OCI-LY7 (cell line): ENCODE measurements at regions not wholly inside any gene's neighbourhood (a gene's known extent, or its start where the extent isn't known, plus 50 kb on each side); places are given as distances from the start of the nearest gene placed in this dataset.
"Not testable (repeated sequence)": the region's sequence is repeated elsewhere in the genome, so short reads cannot be mapped to it uniquely, and the experiment has no call there.

Experiments
- BruUV-seq: library from RNA; stranded (reverse); fragments of 400-500 nt; replicated peaks from 2 replicates; lab custom pipeline; 2021; lab: Mats Ljungman, UMichigan
- CTCF ChIA-PET: fragments of 300-600 bp; sonication (Branson Sonifier 250); formaldehyde crosslinking; loops from one replicate; lab custom pipeline; 2022; ENCODE audit warnings: antibody characterized with exemption; ENCODE audit not compliant: unreplicated experiment; lab: Charles Lee
- POLR2A ChIA-PET: fragments of 300-600 bp; sonication (Branson Sonifier 250); formaldehyde crosslinking; loops from one replicate; lab custom pipeline; 2022; ENCODE audit warnings: antibody characterized with exemption; lab: Charles Lee
- DNase-seq: peaks from one replicate; pipeline ENCODE4 v3.0.0-alpha.2; 2015; ENCODE audit warnings: low spot score
- H2AFZ ChIP-seq: fragments of 200-600 bp; sonication (generic), shearing (Covaris generic); 2 replicates; pipeline ENCODE4 v1.6.1; 2014; ENCODE audit warnings: mild to moderate bottlenecking, antibody characterized with exemption, low read length, moderate library complexity
- H3K27ac ChIP-seq: fragments of 200-600 bp; sonication (generic); 2 replicates; pipeline ENCODE4 v1.5.1; 2014; ENCODE audit warnings: mixed run types, low read depth, mild to moderate bottlenecking, moderate library complexity, low read length, inconsistent platforms; ENCODE audit not compliant: poor library complexity, severe bottlenecking
- H3K36me3 ChIP-seq: fragments of 200-600 bp; sonication (generic); 2 replicates; pipeline ENCODE4 v1.6.1; 2014; ENCODE audit warnings: mild to moderate bottlenecking, antibody characterized with exemption, low read length, moderate library complexity, mixed read lengths; ENCODE audit not compliant: insufficient read depth
- H3K4me1 ChIP-seq: fragments of 200-600 bp; sonication (generic); 2 replicates; pipeline ENCODE4 v1.5.1; 2014; ENCODE audit warnings: mild to moderate bottlenecking, low read length; ENCODE audit not compliant: insufficient read depth, poor library complexity, severe bottlenecking
- H3K4me2 ChIP-seq: fragments of 200-600 bp; sonication (generic); 2 replicates; pipeline ENCODE4 v1.6.1; 2014; ENCODE audit warnings: mild to moderate bottlenecking, low read length
- H3K4me3 ChIP-seq: fragments of 200-600 bp; sonication (generic); 2 replicates; pipeline ENCODE4 v1.5.1; 2014; ENCODE audit warnings: mild to moderate bottlenecking, low read depth, low read length; ENCODE audit not compliant: poor library complexity, severe bottlenecking
- H3K79me2 ChIP-seq: fragments of 200-600 bp; sonication (generic); 2 replicates; pipeline ENCODE4 v1.6.1; 2016; ENCODE audit warnings: low read depth, mild to moderate bottlenecking, low read length, moderate library complexity, mixed read lengths; ENCODE audit not compliant: insufficient read depth
- H3K9me2 ChIP-seq: fragments of 200-600 bp; sonication (generic); 2 replicates; pipeline ENCODE4 v1.6.1; 2016; ENCODE audit warnings: mild to moderate bottlenecking, low read length, mixed read lengths; ENCODE audit not compliant: insufficient read depth
- H3K9me3 ChIP-seq: fragments of 200-600 bp; sonication (generic); 2 replicates; pipeline ENCODE4 v1.6.1; 2014; ENCODE audit warnings: mild to moderate bottlenecking, mixed run types, low read length, mixed read lengths
- H4K20me1 ChIP-seq: fragments of 200-600 bp; sonication (generic); 2 replicates; pipeline ENCODE4 v1.6.1; 2014; ENCODE audit warnings: mild to moderate bottlenecking, antibody characterized with exemption, low read length, moderate library complexity, mixed read lengths; ENCODE audit not compliant: insufficient read depth
- CTCF ChIP-seq: fragments of 200-600 bp; sonication (generic); conservative IDR thresholded peaks from 2 replicates; pipeline ENCODE4 v1.5.1; 2014; ENCODE audit warnings: mild to moderate bottlenecking, antibody characterized with exemption, low read length, moderate library complexity, mixed read lengths
- EZH2phosphoT487 ChIP-seq: fragments of 200-600 bp; sonication (generic); IDR thresholded peaks from 2 replicates; pipeline ENCODE4 v1.6.1; 2018; ENCODE audit warnings: low read depth, borderline replicate concordance, mild to moderate bottlenecking, mixed run types, antibody characterized with exemption, low read length, moderate library complexity, mixed read lengths
- intact Hi-C: fragments of 100-400 bp; cut with micrococcal nuclease; formaldehyde crosslinking; loops from one replicate; pipeline ENCODE4 v1.10.0; 2022; ENCODE audit not compliant: unreplicated experiment

- no peaks in the 10 kb centered on the region for H3K9me2 ChIP-seq
- H2AFZ ChIP-seq: no peak overlapping the region
- no peak overlapping the region for H3K4me3 ChIP-seq
- no peaks in the 10 kb centered on the region for H4K20me1 ChIP-seq
- CTCF ChIA-PET: no interaction called here
- H3K4me1 ChIP-seq: no peaks in the 10 kb centered on the region
- no TSS peak for BruUV-seq
- intact Hi-C loops: no loop called here
- no peak overlapping the region for H3K27ac ChIP-seq
- no peaks in the 10 kb centered on the region for H3K36me3 ChIP-seq
- TF ChIP-seq EZH2phosphoT487: no peak
- TF ChIP-seq CTCF: no peak
- no peak overlapping the region for H3K4me2 ChIP-seq
- H3K79me2 ChIP-seq: no peaks in the 10 kb centered on the region
- no peak for DNase-seq
- H3K9me3 ChIP-seq: no peaks in the 10 kb centered on the region
- POLR2A ChIA-PET: interaction anchor here (0.7 kb wide), 1 partner anchor 44 kb away, joined by 3 read pairs; no protein-coding TSS in a partner anchor
Observed at GRCh38 chr13:59320021-59320420, 843.7 kb downstream of the DIAPH3 start.

GRCh38 chr13:59324401-59324800 lies 839.3 kb downstream of the DIAPH3 start:
- H4K20me1 ChIP-seq, DNase-seq, H3K79me2 ChIP-seq, H3K36me3 ChIP-seq, intact Hi-C loops, H3K27ac ChIP-seq, H3K4me1 ChIP-seq, BruUV-seq, H2AFZ ChIP-seq, H3K4me3 ChIP-seq, H3K9me3 ChIP-seq, H3K4me2 ChIP-seq, POLR2A ChIA-PET, H3K9me2 ChIP-seq, CTCF ChIA-PET: not testable (repeated sequence)

- no peaks in the 10 kb centered on the region for H3K36me3 ChIP-seq
- no TSS peak for BruUV-seq
- no peak overlapping the region for H2AFZ ChIP-seq
- H4K20me1 ChIP-seq: no peaks in the 10 kb centered on the region
- H3K4me2 ChIP-seq: no peak overlapping the region
- no peaks in the 10 kb centered on the region for H3K9me2 ChIP-seq
- H3K4me3 ChIP-seq: no peak overlapping the region
- TF ChIP-seq CTCF: no peak
- TF ChIP-seq EZH2phosphoT487: no peak
- no peak overlapping the region for H3K27ac ChIP-seq
- H3K4me1 ChIP-seq: no peaks in the 10 kb centered on the region
- POLR2A ChIA-PET: interaction anchor here (0.5 kb wide), 1 partner anchor 31 kb away, joined by 3 read pairs; no protein-coding TSS in a partner anchor
- CTCF ChIA-PET: no interaction called here
- no peaks in the 10 kb centered on the region for H3K9me3 ChIP-seq
- intact Hi-C loops: no loop called here
- H3K79me2 ChIP-seq: no peaks in the 10 kb centered on the region
- DNase-seq: no peak
Observed at GRCh38 chr13:59326717-59327116, 837.0 kb downstream of the DIAPH3 start.
